GM12865 (cell line): ENCODE measurements at regions not wholly inside any gene's neighbourhood (a gene's known extent, or its start where the extent isn't known, plus 50 kb on each side); places are given as distances from the start of the nearest gene placed in this dataset.

Experiments used
- DNase-seq: peaks from one replicate; pipeline ENCODE4 v3.0.0; 2010; ENCODE audit warnings: low read depth
- H3K4me3 ChIP-seq: 2 replicates; pipeline ENCODE4 v1.5.1; 2011; ENCODE audit warnings: mild to moderate bottlenecking, low read depth, low read length, control low read depth
- CTCF ChIP-seq: IDR thresholded peaks from 2 replicates; pipeline ENCODE4 v1.5.1; 2011; ENCODE audit warnings: low read length, control low read depth, low read depth, inconsistent platforms; ENCODE audit not compliant: insufficient read depth; ENCODE audit errors: missing control alignments

GRCh38 chr11:16605894-16606783 lies 132.3 kb upstream of the C11orf58 start:
- peak; percentile 90 for TF ChIP-seq CTCF
- DNase-seq = peak; percentile 84
- H3K4me3 ChIP-seq = no peak overlapping the region

- H3K4me3 ChIP-seq = no peak overlapping the region
- no peak for DNase-seq
- TF ChIP-seq CTCF = no peak
These were observed 133.0 kb upstream of the C11orf58 start for GRCh38 chr11:16605389-16605893.

GRCh38 chr11:16604794-16605388 lies 133.6 kb upstream of the C11orf58 start:
- no peak for TF ChIP-seq CTCF
- H3K4me3 ChIP-seq = no peak overlapping the region
- no peak for DNase-seq

GRCh38 chr11:16603890-16604793 lies 134.3 kb upstream of the C11orf58 start:
- H3K4me3 ChIP-seq = no peak overlapping the region
- no peak for DNase-seq
- TF ChIP-seq CTCF = no peak

- no peak for TF ChIP-seq CTCF
- H3K4me3 ChIP-seq = no peak overlapping the region
- DNase-seq = no peak
These were observed 135.2 kb upstream of the C11orf58 start for GRCh38 chr11:16603245-16603644.

- TF ChIP-seq CTCF = no peak
- H3K4me3 ChIP-seq = no peak overlapping the region
- DNase-seq = no peak
These were observed 139.5 kb upstream of the C11orf58 start for GRCh38 chr11:16598906-16599305.
